HL-60 (cell line): ENCODE measurements at regions not wholly inside any gene's neighbourhood (a gene's known extent, or its start where the extent isn't known, plus 50 kb on each side); places are given as distances from the start of the nearest gene placed in this dataset.

Experiments
- DNase-seq, 2 experiments: peaks; one replicate each; pipeline ENCODE4 v3.0.0-alpha.2; 2010 to 2020; ENCODE audit warnings: low read depth in 1 of 2, low spot score in 1 of 2
- H3K27ac ChIP-seq: fragments of 250-450 bp; sonication (Bioruptor Pico); replicated peaks from 2 replicates; pipeline ENCODE4 v1.5.1; 2020; ENCODE audit warnings: mild to moderate bottlenecking, moderate library complexity
- H3K27me3 ChIP-seq: fragments of 250-450 bp; sonication (Bioruptor Pico); 2 replicates; pipeline ENCODE4 v1.5.1; 2021; ENCODE audit warnings: mild to moderate bottlenecking, moderate library complexity; ENCODE audit not compliant: insufficient read depth, poor library complexity, severe bottlenecking
- H3K4me3 ChIP-seq: replicated peaks from 2 replicates; pipeline ENCODE4 v1.5.1; 2011; ENCODE audit warnings: mild to moderate bottlenecking, control low read depth, low read length; ENCODE audit not compliant: insufficient read depth
- CTCF ChIP-seq: IDR thresholded peaks from one replicate; pipeline ENCODE4 v1.5.1; 2011; ENCODE audit warnings: low read length, control low read depth, inconsistent platforms; ENCODE audit not compliant: insufficient read depth
- GABPA ChIP-seq: IDR thresholded peaks from 2 replicates; pipeline ENCODE4 v1.6.1; 2012; ENCODE audit warnings: low read depth
- POLR2AphosphoS5 ChIP-seq: IDR thresholded peaks from 2 replicates; pipeline ENCODE4 v1.6.1; 2012; ENCODE audit warnings: low read depth
- REST ChIP-seq: IDR thresholded peaks from 2 replicates; pipeline ENCODE4 v1.6.1; 2012; ENCODE audit warnings: low read depth; ENCODE audit not compliant: insufficient replicate concordance
- SPI1 ChIP-seq: IDR thresholded peaks from 2 replicates; pipeline ENCODE4 v1.6.1; 2012; ENCODE audit warnings: low read depth, mild to moderate bottlenecking, borderline replicate concordance

- Histone ChIP-seq H3K27me3 (no peaks in the 10 kb centered on the region), H3K4me3 (no peak overlapping the region), H3K27ac (no peak overlapping the region)
- DNase-seq = no peak
- TF ChIP-seq CTCF (no peak), REST (no peak), SPI1 (no peak), GABPA (no peak), POLR2AphosphoS5 (no peak)
Measured at GRCh38 chr1:73359001-73359400, 839.0 kb downstream of the LRRIQ3 start.

- Histone ChIP-seq H3K4me3 (no peak overlapping the region), H3K27me3 (no peaks in the 10 kb centered on the region), H3K27ac (no peak overlapping the region)
- no peak for DNase-seq
- no peak for TF ChIP-seq REST
- TF ChIP-seq CTCF = no peak
- no peak for TF ChIP-seq SPI1
- no peak for TF ChIP-seq POLR2AphosphoS5
- TF ChIP-seq GABPA = no peak
Measured at GRCh38 chr1:73356485-73356884, 841.5 kb downstream of the LRRIQ3 start.

GRCh38 chr1:73343947-73344346, 854.0 kb downstream of the LRRIQ3 start:
- H3K4me3 ChIP-seq = no peak overlapping the region
- no peak for DNase-seq
- no peaks in the 10 kb centered on the region for H3K27me3 ChIP-seq
- H3K27ac ChIP-seq = no peak overlapping the region
- TF ChIP-seq POLR2AphosphoS5 (no peak), GABPA (no peak), CTCF (no peak), REST (no peak), SPI1 (no peak)
